CD4-positive, alpha-beta T cell (primary cell): ENCODE measurements at regions not wholly inside any gene's neighbourhood (a gene's known extent, or its start where the extent isn't known, plus 50 kb on each side); places are given as distances from the start of the nearest gene placed in this dataset.

Source experiments
- ATAC-seq: fragments of 200-7000 bp; cut with Tn5 transposase; one replicate; pipeline ENCODE4 v1.10.0; 2022; ENCODE audit warnings: mild to moderate bottlenecking; ENCODE audit not compliant: poor library complexity
- CTCF ChIA-PET: fragments of 350-600 bp; sonication (Branson Sonifier 250); formaldehyde crosslinking; loops from one replicate; lab custom pipeline; 2021; ENCODE audit warnings: antibody characterized with exemption, inconsistent platforms; lab: Charles Lee
- POLR2A ChIA-PET: fragments of 350-600 bp; sonication (Branson Sonifier 250); formaldehyde crosslinking; loops from one replicate; lab custom pipeline; 2021; ENCODE audit warnings: antibody characterized with exemption, inconsistent platforms; lab: Charles Lee
- DNase-seq, 14 experiments: peaks; one replicate each; pipeline ENCODE4 v3.0.0-alpha.2; 2013 to 2020; ENCODE audit warnings: mixed read lengths in 2 of 14
- H3K27ac ChIP-seq, 2 donors: one replicate each; pipeline versions ENCODE4 v1.5.1 to v1.7.0; 2013; ENCODE audit warnings: low read length in 2 of 2, low read depth in 1 of 2, mild to moderate bottlenecking in 1 of 2
- H3K27me3 ChIP-seq, 2 experiments: 1 replicate in 1 of 2; 2 replicates in 1 of 2; pipeline versions ENCODE4 v1.6.1 to v1.7.0; 2013; ENCODE audit warnings: low read length in 2 of 2, control low read depth in 1 of 2, mild to moderate bottlenecking in 1 of 2, moderate library complexity in 1 of 2; ENCODE audit not compliant: insufficient read depth in 2 of 2, control insufficient read depth in 1 of 2
- H3K36me3 ChIP-seq: one replicate; pipeline ENCODE4 v1.6.1; 2013; ENCODE audit warnings: low read length, control low read depth; ENCODE audit not compliant: insufficient read depth
- H3K4me1 ChIP-seq: one replicate; pipeline ENCODE4 v1.6.1; 2013; ENCODE audit warnings: low read length, control low read depth; ENCODE audit not compliant: insufficient read depth
- H3K4me3 ChIP-seq: one replicate; pipeline ENCODE4 v1.5.1; 2013; ENCODE audit warnings: mild to moderate bottlenecking, low read length, moderate library complexity
- H3K9me3 ChIP-seq, 2 experiments: 1 replicate in 1 of 2; 2 replicates in 1 of 2; pipeline versions ENCODE4 v1.6.1 to v1.7.0; 2013; ENCODE audit warnings: low read length in 2 of 2, mild to moderate bottlenecking in 2 of 2, control low read depth in 1 of 2, moderate library complexity in 1 of 2; ENCODE audit not compliant: control insufficient read depth in 1 of 2, insufficient read depth in 1 of 2
- H3K27ac Mint-ChIP-seq: one replicate; pipeline ENCODE4 v1.8.0; 2020; ENCODE audit warnings: mixed read lengths
- H3K27me3 Mint-ChIP-seq: one replicate; pipeline ENCODE4 v1.8.0; 2021; ENCODE audit warnings: mixed read lengths
- H3K36me3 Mint-ChIP-seq: one replicate; pipeline ENCODE4 v1.8.0; 2021; ENCODE audit warnings: low read depth, mixed read lengths
- H3K4me1 Mint-ChIP-seq: one replicate; pipeline ENCODE4 v1.8.0; 2021; ENCODE audit warnings: low read depth, mixed read lengths
- H3K4me3 Mint-ChIP-seq: one replicate; pipeline ENCODE4 v1.8.0; 2020; ENCODE audit warnings: mild to moderate bottlenecking, mixed read lengths
- H3K9me3 Mint-ChIP-seq: one replicate; pipeline ENCODE4 v1.8.0; 2020; ENCODE audit warnings: mixed read lengths
- intact Hi-C, 2 experiments: fragments of 100-400 bp; cut with DNase I in 1 of 2; cut with micrococcal nuclease in 1 of 2; formaldehyde crosslinking; loops; one replicate each; pipeline versions ENCODE4 v1.15.1 to v1.9.0; 2023 to 2025; cut with DNase I, micrococcal nuclease
- TF ChIP-seq, protein P1 (sequence below): fragments of 200-600 bp; IDR thresholded peaks from one replicate; pipeline ENCODE4 v1.8.0; 2022; ENCODE audit warnings: antibody characterized with exemption, mild to moderate bottlenecking

DNA sequence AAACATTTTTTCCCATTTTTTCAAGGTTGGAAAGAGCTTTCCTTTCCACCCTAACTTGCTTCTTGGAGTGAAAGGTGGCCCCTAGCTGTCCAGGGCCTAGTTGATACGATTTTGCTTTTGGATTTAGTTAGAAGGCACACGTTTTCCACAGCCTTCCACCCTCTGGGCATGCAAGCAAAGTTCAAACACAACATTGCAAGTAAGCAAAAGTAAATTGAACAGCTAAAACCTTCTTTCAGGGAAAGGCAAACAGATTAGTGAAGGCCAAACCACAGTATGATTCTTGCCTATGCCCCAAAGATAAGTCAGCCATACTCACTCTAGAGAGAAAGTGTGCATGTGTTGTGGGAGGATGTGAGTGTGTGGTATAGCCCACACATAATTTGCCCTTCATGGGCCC, 273.7 kb upstream of the KLHL29 start:
- H3K27me3 Mint-ChIP-seq: peaks cover 10% of the 10 kb centered on the region
- DNase-seq (no peak), ATAC-seq (no peak)
- no peaks in the 10 kb centered on the region for H3K4me1 ChIP-seq
- H3K27ac ChIP-seq: no peak overlapping the region
- H3K4me1 Mint-ChIP-seq: no peaks in the 10 kb centered on the region
- POLR2A ChIA-PET: no interaction called here
- H3K4me3 Mint-ChIP-seq: no peak overlapping the region
- peaks cover 11% of the 10 kb centered on the region for H3K9me3 Mint-ChIP-seq
- H3K27ac Mint-ChIP-seq: no peak overlapping the region
- TF ChIP-seq, protein P1, sequence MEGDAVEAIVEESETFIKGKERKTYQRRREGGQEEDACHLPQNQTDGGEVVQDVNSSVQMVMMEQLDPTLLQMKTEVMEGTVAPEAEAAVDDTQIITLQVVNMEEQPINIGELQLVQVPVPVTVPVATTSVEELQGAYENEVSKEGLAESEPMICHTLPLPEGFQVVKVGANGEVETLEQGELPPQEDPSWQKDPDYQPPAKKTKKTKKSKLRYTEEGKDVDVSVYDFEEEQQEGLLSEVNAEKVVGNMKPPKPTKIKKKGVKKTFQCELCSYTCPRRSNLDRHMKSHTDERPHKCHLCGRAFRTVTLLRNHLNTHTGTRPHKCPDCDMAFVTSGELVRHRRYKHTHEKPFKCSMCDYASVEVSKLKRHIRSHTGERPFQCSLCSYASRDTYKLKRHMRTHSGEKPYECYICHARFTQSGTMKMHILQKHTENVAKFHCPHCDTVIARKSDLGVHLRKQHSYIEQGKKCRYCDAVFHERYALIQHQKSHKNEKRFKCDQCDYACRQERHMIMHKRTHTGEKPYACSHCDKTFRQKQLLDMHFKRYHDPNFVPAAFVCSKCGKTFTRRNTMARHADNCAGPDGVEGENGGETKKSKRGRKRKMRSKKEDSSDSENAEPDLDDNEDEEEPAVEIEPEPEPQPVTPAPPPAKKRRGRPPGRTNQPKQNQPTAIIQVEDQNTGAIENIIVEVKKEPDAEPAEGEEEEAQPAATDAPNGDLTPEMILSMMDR: no peak
- H3K4me3 ChIP-seq: no peak overlapping the region
- H3K36me3 ChIP-seq: no peaks in the 10 kb centered on the region
- intact Hi-C loops: no loop called here
- H3K36me3 Mint-ChIP-seq: no peaks in the 10 kb centered on the region
- no peaks in the 10 kb centered on the region for H3K27me3 ChIP-seq
- CTCF ChIA-PET: no interaction called here
- no peaks in the 10 kb centered on the region for H3K9me3 ChIP-seq

DNA sequence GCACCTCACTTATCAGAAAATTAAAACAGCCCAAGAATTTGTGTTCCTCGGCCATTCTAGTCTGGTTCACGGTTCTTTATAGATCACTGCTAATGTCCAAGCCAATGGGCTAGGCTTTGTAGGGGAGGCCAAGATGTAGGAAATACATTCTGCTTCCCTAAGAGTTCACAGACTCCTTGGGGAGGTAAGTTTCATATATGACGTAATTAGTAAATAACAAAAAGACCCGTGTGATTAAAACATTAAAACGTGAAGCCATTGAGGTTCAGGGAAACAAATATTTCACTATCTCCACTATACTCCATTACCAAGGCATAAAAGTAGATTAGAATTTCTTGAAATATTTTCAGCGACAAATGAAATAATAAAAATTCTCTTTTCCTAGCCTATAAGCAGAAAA, 272.5 kb upstream of the KLHL29 start:
- H3K27ac ChIP-seq: no peak overlapping the region
- Mint-ChIP-seq H3K4me3 (no peak overlapping the region), H3K27ac (no peak overlapping the region), H3K36me3 (no peaks in the 10 kb centered on the region), H3K27me3 (peaks cover 11% of the 10 kb centered on the region), H3K9me3 (peaks cover 11% of the 10 kb centered on the region), H3K4me1 (no peaks in the 10 kb centered on the region)
- ATAC-seq (no peak), DNase-seq (no peak)
- H3K36me3 ChIP-seq: no peaks in the 10 kb centered on the region
- no peaks in the 10 kb centered on the region for H3K4me1 ChIP-seq
- ChIA-PET POLR2A (no interaction called here), CTCF (no interaction called here)
- H3K27me3 ChIP-seq: no peaks in the 10 kb centered on the region
- no peak overlapping the region for H3K4me3 ChIP-seq
- TF ChIP-seq, protein P1: no peak
- H3K9me3 ChIP-seq: no peaks in the 10 kb centered on the region
- intact Hi-C loops: no loop called here

DNA sequence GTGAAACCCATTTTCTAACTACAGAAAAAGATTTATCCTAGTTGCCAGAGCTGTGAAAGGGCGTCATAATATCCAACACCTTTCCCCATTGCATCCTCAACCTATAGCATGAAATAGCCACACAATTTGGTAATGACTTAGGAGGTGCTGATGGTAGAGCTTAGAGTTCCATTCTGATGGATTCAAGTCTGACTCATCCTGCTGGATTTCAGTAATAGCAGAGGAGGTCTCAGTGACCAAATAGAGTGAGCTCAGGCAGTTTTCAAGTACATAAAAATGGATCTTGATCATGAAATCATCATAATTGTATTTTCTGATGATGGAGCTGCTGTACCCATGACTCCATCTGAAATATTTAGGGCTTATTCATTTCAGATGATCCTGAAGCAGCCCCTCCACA, 270.7 kb upstream of the KLHL29 start:
- Mint-ChIP-seq H3K4me1 (no peaks in the 10 kb centered on the region), H3K9me3 (peaks cover 11% of the 10 kb centered on the region)
- TF ChIP-seq, protein P1: no peak

More for the DNA sequence above, 270.7 kb upstream of the KLHL29 start:
- intact Hi-C loops: no loop called here
- Mint-ChIP-seq H3K36me3 (no peaks in the 10 kb centered on the region), H3K27me3 (peaks cover 11% of the 10 kb centered on the region), H3K4me3 (no peak overlapping the region), H3K27ac (no peak overlapping the region)
- Histone ChIP-seq H3K4me1 (no peaks in the 10 kb centered on the region), H3K27ac (no peak overlapping the region), H3K27me3 (no peaks in the 10 kb centered on the region), H3K4me3 (no peak overlapping the region), H3K9me3 (peaks cover 0 to 10% of the 10 kb centered on the region in 2 experiments), H3K36me3 (no peaks in the 10 kb centered on the region)
- ChIA-PET CTCF (no interaction called here), POLR2A (no interaction called here)
- DNase-seq (no peak), ATAC-seq (no peak)
